ENCODE measurements at regions not wholly inside any gene's neighbourhood (a gene's known extent, or its start where the extent isn't known, plus 50 kb on each side); places are given as distances from the start of the nearest gene placed in this dataset.
"Not testable (repeated sequence)": the region's sequence is repeated elsewhere in the genome, so short reads cannot be mapped to it uniquely, and the experiment has no call there.

- H3K9me3 ChIP-seq (ENCODE audit: low read length), result no peaks in the 10 kb centered on the region
- no peak overlapping the region for H3K4me3 ChIP-seq (ENCODE audit: low read length)
- Mint-ChIP-seq H3K4me1 (peaks cover 4% of the 10 kb centered on the region in 3 donors), H3K9me3 (no peaks in the 10 kb centered on the region), H3K4me3 (no peak overlapping the region), H3K27ac (no peak overlapping the region), H3K36me3 (no peaks in the 10 kb centered on the region), H3K27me3 (no peaks in the 10 kb centered on the region)
- CTCF ChIA-PET, result no interaction called here
- H3K4me1 ChIP-seq (ENCODE audit: insufficient read depth, low read length), result peaks cover 3% of the 10 kb centered on the region
- H3K27me3 ChIP-seq (ENCODE audit: insufficient read depth, low read length, poor library complexity, severe bottlenecking), result no peaks in the 10 kb centered on the region
- H3K36me3 ChIP-seq (ENCODE audit: insufficient read depth, low read length), result no peaks in the 10 kb centered on the region
- POLR2A ChIA-PET, result no interaction called here
- no peak for DNase-seq
- H3K27ac ChIP-seq (ENCODE audit: low read depth, low read length), result no peak overlapping the region
Measured at GRCh38 chr1:172941945-172942344, 108.8 kb downstream of the TNFSF18 start.

GRCh38 chr1:172943138-172943537, 107.6 kb downstream of the TNFSF18 start:
- peaks cover 8 to 14% (median 13%) of the 10 kb centered on the region in 3 donors for H3K4me1 Mint-ChIP-seq
- H3K27me3 Mint-ChIP-seq, POLR2A ChIA-PET: not testable (repeated sequence)

GRCh38 chr1:172944931-172945330, 105.8 kb downstream of the TNFSF18 start:
- H3K27ac Mint-ChIP-seq, result no peak overlapping the region
- CTCF ChIA-PET, result no interaction called here
- H3K27ac ChIP-seq (ENCODE audit: low read depth, low read length), result no peak overlapping the region
- H3K4me1 Mint-ChIP-seq, result peaks cover 8 to 14% (median 13%) of the 10 kb centered on the region in 3 donors
- DNase-seq, result no peak
- no peak overlapping the region for H3K4me3 Mint-ChIP-seq
- H3K4me1 ChIP-seq (ENCODE audit: insufficient read depth, low read length), result peaks cover 8% of the 10 kb centered on the region
- H3K27me3 ChIP-seq (ENCODE audit: insufficient read depth, low read length, poor library complexity, severe bottlenecking), result no peaks in the 10 kb centered on the region
- no peaks in the 10 kb centered on the region for H3K36me3 ChIP-seq (ENCODE audit: insufficient read depth, low read length)
- H3K27me3 Mint-ChIP-seq, result peaks cover 0 to 1% of the 10 kb centered on the region in 2 donors
- no peaks in the 10 kb centered on the region for H3K9me3 Mint-ChIP-seq
- H3K9me3 ChIP-seq (ENCODE audit: low read length), result no peaks in the 10 kb centered on the region
- H3K36me3 Mint-ChIP-seq, result no peaks in the 10 kb centered on the region
- H3K4me3 ChIP-seq (ENCODE audit: low read length), result no peak overlapping the region
- POLR2A ChIA-PET, result no interaction called here

More at GRCh38 chr1:172943138-172943537, 107.6 kb downstream of the TNFSF18 start:
- H3K4me1 ChIP-seq (ENCODE audit: insufficient read depth, low read length); H3K4me3 Mint-ChIP-seq; H3K27ac Mint-ChIP-seq; H3K27ac ChIP-seq (ENCODE audit: low read depth, low read length); H3K36me3 Mint-ChIP-seq; H3K9me3 ChIP-seq (ENCODE audit: low read length); DNase-seq; CTCF ChIA-PET; H3K9me3 Mint-ChIP-seq; H3K4me3 ChIP-seq (ENCODE audit: low read length); H3K27me3 ChIP-seq (ENCODE audit: insufficient read depth, low read length, poor library complexity, severe bottlenecking); H3K36me3 ChIP-seq (ENCODE audit: insufficient read depth, low read length): not testable (repeated sequence)

GRCh38 chr1:172946814-172947507, 103.8 kb downstream of the TNFSF18 start:
- Mint-ChIP-seq H3K36me3 (no peaks in the 10 kb centered on the region), H3K27me3 (peaks cover 0 to 1% of the 10 kb centered on the region in 2 donors), H3K4me1 (peaks cover 8 to 14% (median 13%) of the 10 kb centered on the region in 3 donors), H3K4me3 (no peak overlapping the region), H3K27ac (peak overlapping the region in 1 of 8 donors; percentile 5), H3K9me3 (no peaks in the 10 kb centered on the region)
- Histone ChIP-seq H3K4me1 (ENCODE audit: insufficient read depth, low read length) (peaks cover 8% of the 10 kb centered on the region), H3K27ac (ENCODE audit: low read depth, low read length) (no peak overlapping the region), H3K4me3 (ENCODE audit: low read length) (no peak overlapping the region), H3K36me3 (ENCODE audit: insufficient read depth, low read length) (no peaks in the 10 kb centered on the region), H3K9me3 (ENCODE audit: low read length) (no peaks in the 10 kb centered on the region), H3K27me3 (ENCODE audit: insufficient read depth, low read length, poor library complexity, severe bottlenecking) (no peaks in the 10 kb centered on the region)
- CTCF ChIA-PET, result no interaction called here
- peak in 1 of 5 donors; percentile 2 for DNase-seq
- POLR2A ChIA-PET, result no interaction called here

- peaks cover 8% of the 10 kb centered on the region for H3K4me1 ChIP-seq (ENCODE audit: insufficient read depth, low read length)
- no peak overlapping the region for H3K4me3 ChIP-seq (ENCODE audit: low read length)
- Mint-ChIP-seq H3K4me3 (no peak overlapping the region), H3K27me3 (peaks cover 0 to 1% of the 10 kb centered on the region in 2 donors), H3K4me1 (peaks cover 8 to 21% (median 17%) of the 10 kb centered on the region in 3 donors), H3K27ac (no peak overlapping the region), H3K9me3 (no peaks in the 10 kb centered on the region), H3K36me3 (no peaks in the 10 kb centered on the region)
- ChIA-PET CTCF (interaction anchor here (0.7 kb wide), 1 partner anchor 54 kb away, joined by 3 read pairs; no protein-coding TSS in a partner anchor), POLR2A (no interaction called here)
- no peaks in the 10 kb centered on the region for H3K9me3 ChIP-seq (ENCODE audit: low read length)
- DNase-seq, result no peak
- H3K27me3 ChIP-seq (ENCODE audit: insufficient read depth, low read length, poor library complexity, severe bottlenecking), result no peaks in the 10 kb centered on the region
- no peaks in the 10 kb centered on the region for H3K36me3 ChIP-seq (ENCODE audit: insufficient read depth, low read length)
- H3K27ac ChIP-seq (ENCODE audit: low read depth, low read length), result no peak overlapping the region
Measured at GRCh38 chr1:172948457-172948856, 102.3 kb downstream of the TNFSF18 start.

GRCh38 chr1:172949096-172949495, 101.6 kb downstream of the TNFSF18 start:
- H3K27me3 ChIP-seq (ENCODE audit: insufficient read depth, low read length, poor library complexity, severe bottlenecking), result no peaks in the 10 kb centered on the region
- peaks cover 8% of the 10 kb centered on the region for H3K4me1 ChIP-seq (ENCODE audit: insufficient read depth, low read length)
- no peak overlapping the region for H3K4me3 ChIP-seq (ENCODE audit: low read length)
- H3K27ac ChIP-seq (ENCODE audit: low read depth, low read length), result no peak overlapping the region
- no peaks in the 10 kb centered on the region for H3K36me3 ChIP-seq (ENCODE audit: insufficient read depth, low read length)
- H3K4me3 Mint-ChIP-seq, result no peak overlapping the region
- H3K9me3 Mint-ChIP-seq, result no peaks in the 10 kb centered on the region
- POLR2A ChIA-PET, result no interaction called here
- CTCF ChIA-PET, result interaction anchor here (0.7 kb wide), 1 partner anchor 55 kb away, joined by 3 read pairs; no protein-coding TSS in a partner anchor
- peaks cover 8 to 21% (median 17%) of the 10 kb centered on the region in 3 donors for H3K4me1 Mint-ChIP-seq
- H3K9me3 ChIP-seq (ENCODE audit: low read length), result no peaks in the 10 kb centered on the region
- H3K36me3 Mint-ChIP-seq, result no peaks in the 10 kb centered on the region
- no peak for DNase-seq
- H3K27ac Mint-ChIP-seq, result no peak overlapping the region
- peaks cover 0 to 1% of the 10 kb centered on the region in 2 donors for H3K27me3 Mint-ChIP-seq

GRCh38 chr1:172950528-172950927, 100.2 kb downstream of the TNFSF18 start:
- no peak for DNase-seq
- Histone ChIP-seq H3K9me3 (ENCODE audit: low read length) (no peaks in the 10 kb centered on the region), H3K27ac (ENCODE audit: low read depth, low read length) (no peak overlapping the region), H3K4me1 (ENCODE audit: insufficient read depth, low read length) (peaks cover 8% of the 10 kb centered on the region), H3K4me3 (ENCODE audit: low read length) (no peak overlapping the region), H3K27me3 (ENCODE audit: insufficient read depth, low read length, poor library complexity, severe bottlenecking) (no peaks in the 10 kb centered on the region), H3K36me3 (ENCODE audit: insufficient read depth, low read length) (no peaks in the 10 kb centered on the region)
- CTCF ChIA-PET, result no interaction called here
- no peak overlapping the region for H3K4me3 Mint-ChIP-seq
- H3K27ac Mint-ChIP-seq, result no peak overlapping the region
- POLR2A ChIA-PET, result no interaction called here
- peaks cover 0 to 1% of the 10 kb centered on the region in 2 donors for H3K27me3 Mint-ChIP-seq
- H3K36me3 Mint-ChIP-seq, result no peaks in the 10 kb centered on the region
- H3K9me3 Mint-ChIP-seq, result no peaks in the 10 kb centered on the region
- peaks cover 8 to 21% (median 17%) of the 10 kb centered on the region in 3 donors for H3K4me1 Mint-ChIP-seq

- no peak overlapping the region for H3K27ac Mint-ChIP-seq
- H3K4me3 Mint-ChIP-seq, result no peak overlapping the region
- no peaks in the 10 kb centered on the region for H3K36me3 ChIP-seq (ENCODE audit: insufficient read depth, low read length)
- no peak overlapping the region for H3K27ac ChIP-seq (ENCODE audit: low read depth, low read length)
- H3K36me3 Mint-ChIP-seq, result no peaks in the 10 kb centered on the region
- H3K9me3 ChIP-seq (ENCODE audit: low read length), result no peaks in the 10 kb centered on the region
- no peak for DNase-seq
- no peak overlapping the region for H3K4me3 ChIP-seq (ENCODE audit: low read length)
- ChIA-PET CTCF (no interaction called here), POLR2A (no interaction called here)
- H3K9me3 Mint-ChIP-seq, result no peaks in the 10 kb centered on the region
- peaks cover 6 to 18% (median 14%) of the 10 kb centered on the region in 3 donors for H3K4me1 Mint-ChIP-seq
- H3K27me3 ChIP-seq (ENCODE audit: insufficient read depth, low read length, poor library complexity, severe bottlenecking), result no peaks in the 10 kb centered on the region
- peaks cover 6% of the 10 kb centered on the region for H3K4me1 ChIP-seq (ENCODE audit: insufficient read depth, low read length)
- peaks cover 0 to 1% of the 10 kb centered on the region in 2 donors for H3K27me3 Mint-ChIP-seq
Measured at GRCh38 chr1:172951730-172952365, 98.9 kb downstream of the TNFSF18 start.

Data from CD8-positive, alpha-beta memory T cell (primary cell).